ENCODE measurements at regions not wholly inside any gene's neighbourhood (a gene's known extent, or its start where the extent isn't known, plus 50 kb on each side); places are given as distances from the start of the nearest gene placed in this dataset.

DNA sequence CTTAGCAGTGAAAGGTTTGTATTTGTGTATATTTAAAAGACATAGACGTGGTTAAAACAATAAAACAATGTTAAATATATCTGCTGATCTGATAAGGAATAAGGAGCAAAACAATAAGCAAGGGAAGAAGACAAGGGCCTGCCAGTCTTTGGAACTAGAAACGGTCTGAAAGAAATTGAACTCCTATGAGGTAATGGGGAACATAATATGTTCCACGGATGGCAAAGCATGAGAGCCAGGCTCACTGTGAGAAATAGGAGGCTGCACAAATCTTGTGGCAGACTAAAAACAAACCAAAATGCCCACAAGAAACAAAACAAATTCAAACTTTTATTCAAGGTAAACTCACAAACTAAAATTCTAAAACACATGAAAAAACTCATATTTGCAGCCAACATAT, 150.5 kb downstream of the NTMT2 start:
- TF ChIP-seq CTCF (IDR thresholded peaks at IDR 0.05), result no peak
- no peak for TF ChIP-seq POLR2A (IDR thresholded peaks at IDR 0.05)
- TF ChIP-seq EP300 (IDR thresholded peaks at IDR 0.05), result no peak
